Stimulated activated naive CD8-positive, alpha-beta T cell treated with anti-CD3 and anti-CD28 coated beads, Interleukin-15, Interleukin-2, amounts not matched to agents 100 ng/mL and 50 ng/mL, for 24 hours (primary cell): ENCODE measurements at regions not wholly inside any gene's neighbourhood (a gene's known extent, or its start where the extent isn't known, plus 50 kb on each side); places are given as distances from the start of the nearest gene placed in this dataset.
"Not testable (repeated sequence)": the region's sequence is repeated elsewhere in the genome, so short reads cannot be mapped to it uniquely, and the experiment has no call there.

Experiments
- H3K27ac Mint-ChIP-seq: one replicate; pipeline ENCODE4 v1.8.0; 2021; ENCODE audit warnings: mild to moderate bottlenecking, mixed read lengths
- H3K27me3 Mint-ChIP-seq: one replicate; pipeline ENCODE4 v1.8.0; 2021; ENCODE audit warnings: mixed read lengths
- H3K36me3 Mint-ChIP-seq: one replicate; pipeline ENCODE4 v1.8.0; 2021; ENCODE audit warnings: low read depth, mixed read lengths
- H3K4me1 Mint-ChIP-seq: one replicate; pipeline ENCODE4 v1.8.0; 2021; ENCODE audit warnings: low read depth, mixed read lengths
- H3K4me3 Mint-ChIP-seq: one replicate; pipeline ENCODE4 v1.8.0; 2021; ENCODE audit warnings: mild to moderate bottlenecking, mixed read lengths
- H3K9me3 Mint-ChIP-seq: one replicate; pipeline ENCODE4 v1.8.0; 2021; ENCODE audit warnings: mixed read lengths

DNA sequence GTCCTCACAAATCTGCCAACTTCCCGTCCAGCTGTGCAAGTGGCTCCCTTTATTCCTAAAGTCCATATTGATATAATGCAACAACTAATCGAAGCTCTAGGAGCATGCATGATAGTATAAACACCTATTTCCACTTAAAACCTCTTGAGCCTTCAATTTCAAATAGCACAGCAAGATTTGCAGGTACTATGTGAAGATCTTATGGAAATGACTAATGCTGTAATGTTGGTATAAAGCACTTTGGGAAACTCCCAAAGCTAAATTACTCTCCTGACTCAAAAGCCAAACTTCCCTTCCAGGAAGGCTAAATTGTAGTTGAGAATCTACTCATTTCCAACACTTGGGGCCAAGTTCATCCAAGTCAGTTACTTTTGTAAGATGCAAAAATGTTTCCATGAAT, 287.6 kb upstream of the CDH11 start:
- Mint-ChIP-seq H3K36me3 (no peaks in the 10 kb centered on the region), H3K9me3 (no peaks in the 10 kb centered on the region), H3K27ac (no peak overlapping the region), H3K27me3 (no peaks in the 10 kb centered on the region), H3K4me1 (peaks cover 6% of the 10 kb centered on the region), H3K4me3 (no peak overlapping the region)

DNA sequence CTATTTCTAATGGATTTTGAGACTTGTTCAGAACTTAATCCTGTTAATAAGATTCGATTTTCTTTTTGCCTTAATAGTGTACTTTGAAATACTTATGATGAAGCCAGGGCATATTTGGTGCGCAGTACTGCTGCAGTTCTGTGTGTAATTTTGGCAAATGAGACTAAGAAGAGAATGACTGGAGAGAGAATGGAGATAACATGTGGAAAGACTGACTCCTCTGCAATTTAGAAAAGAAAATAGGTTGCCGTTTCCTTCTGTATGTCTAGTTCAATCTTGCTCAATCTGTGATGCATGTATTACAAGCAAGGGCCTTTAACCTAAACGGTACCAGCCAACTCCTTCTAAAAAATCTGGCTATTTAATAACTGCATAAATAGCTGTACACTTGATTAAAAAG, 285.1 kb upstream of the CDH11 start:
- Mint-ChIP-seq H3K36me3 (no peaks in the 10 kb centered on the region), H3K9me3 (peaks cover 4% of the 10 kb centered on the region), H3K4me1 (no peaks in the 10 kb centered on the region), H3K27ac (no peak overlapping the region), H3K27me3 (no peaks in the 10 kb centered on the region), H3K4me3 (no peak overlapping the region)

DNA sequence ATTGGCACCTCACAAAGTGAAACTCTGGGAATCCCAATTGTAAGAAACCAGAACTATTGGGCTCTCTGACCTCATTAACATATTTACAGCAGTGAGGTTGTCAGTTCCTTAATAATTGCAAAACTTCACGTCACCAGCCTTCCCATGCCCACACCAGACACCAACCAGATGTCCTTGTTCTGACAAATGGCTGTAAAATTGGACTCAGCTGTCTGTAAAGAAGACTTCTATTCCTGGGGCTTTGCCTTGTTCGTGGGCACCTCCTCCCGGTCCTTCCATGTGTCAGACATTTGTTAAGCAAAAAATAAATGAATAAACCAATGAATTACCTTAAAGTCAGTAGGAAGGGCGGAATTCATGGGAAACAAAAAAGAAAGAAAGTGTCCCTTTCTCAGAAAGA, 284.3 kb upstream of the CDH11 start:
- Mint-ChIP-seq H3K4me1 (no peaks in the 10 kb centered on the region), H3K27me3 (no peaks in the 10 kb centered on the region), H3K4me3 (no peak overlapping the region), H3K36me3 (no peaks in the 10 kb centered on the region), H3K9me3 (peaks cover 4% of the 10 kb centered on the region), H3K27ac (no peak overlapping the region)

DNA sequence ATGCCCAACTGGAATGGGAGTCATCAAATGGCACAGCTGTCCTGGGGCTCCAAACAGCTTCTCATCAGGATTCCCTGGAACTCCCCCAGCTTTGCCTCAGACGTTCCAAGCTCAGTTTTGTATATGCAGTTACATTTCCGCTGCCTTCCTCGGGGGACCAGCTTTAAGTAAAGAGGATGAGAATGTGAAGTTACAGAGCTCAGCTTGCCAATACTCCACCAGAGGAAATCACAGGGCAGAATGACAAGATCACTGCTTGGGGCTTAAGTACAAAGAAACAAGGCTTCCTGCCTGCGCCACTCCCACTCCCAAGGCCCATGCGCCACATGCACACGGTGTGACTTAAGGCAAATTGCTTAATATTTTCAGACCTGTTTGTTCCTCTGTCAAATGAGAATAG, 272.4 kb upstream of the CDH11 start:
- Mint-ChIP-seq H3K36me3 (no peaks in the 10 kb centered on the region), H3K4me3 (no peak overlapping the region), H3K27ac (no peak overlapping the region), H3K9me3 (no peaks in the 10 kb centered on the region), H3K4me1 (no peaks in the 10 kb centered on the region), H3K27me3 (no peaks in the 10 kb centered on the region)

DNA sequence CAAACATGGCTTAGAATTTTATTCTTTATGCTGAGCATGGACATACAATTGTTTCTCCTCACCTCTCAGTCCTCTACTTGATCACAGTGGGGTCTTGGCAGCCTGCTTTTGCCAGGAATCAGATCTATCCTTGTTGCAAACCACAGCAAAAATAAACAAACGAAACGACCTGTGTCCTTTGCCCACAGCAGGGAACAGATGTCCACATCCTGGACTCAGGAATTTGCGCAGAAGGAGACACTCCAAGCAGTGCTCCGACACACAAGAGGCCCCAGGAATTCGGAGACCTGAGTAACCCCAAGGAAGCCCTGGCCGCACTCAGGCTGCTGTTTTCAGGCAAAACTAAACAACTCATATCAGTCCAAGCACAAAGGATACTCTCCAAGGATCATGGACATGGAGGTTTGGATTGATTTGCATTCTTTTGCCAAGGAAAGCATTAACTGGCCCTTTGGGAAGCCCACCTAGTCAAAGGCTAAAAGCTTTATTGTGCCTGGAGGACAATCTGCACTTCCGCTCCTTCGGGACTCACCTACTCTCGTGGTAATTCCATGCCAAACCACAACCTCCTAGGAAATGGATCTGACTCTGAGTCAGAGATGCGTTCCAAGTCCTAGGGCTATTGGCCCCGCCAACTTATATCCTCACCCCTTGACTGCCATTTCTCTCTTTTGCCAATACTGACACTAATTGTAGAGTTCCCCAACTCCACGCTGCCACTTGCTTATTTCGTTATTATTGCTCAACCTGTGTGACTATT, 271.1 kb upstream of the CDH11 start:
- Mint-ChIP-seq H3K4me3 (no peak overlapping the region), H3K27ac (no peak overlapping the region), H3K27me3 (no peaks in the 10 kb centered on the region), H3K36me3 (no peaks in the 10 kb centered on the region), H3K9me3 (peaks cover 7% of the 10 kb centered on the region), H3K4me1 (no peaks in the 10 kb centered on the region)

DNA sequence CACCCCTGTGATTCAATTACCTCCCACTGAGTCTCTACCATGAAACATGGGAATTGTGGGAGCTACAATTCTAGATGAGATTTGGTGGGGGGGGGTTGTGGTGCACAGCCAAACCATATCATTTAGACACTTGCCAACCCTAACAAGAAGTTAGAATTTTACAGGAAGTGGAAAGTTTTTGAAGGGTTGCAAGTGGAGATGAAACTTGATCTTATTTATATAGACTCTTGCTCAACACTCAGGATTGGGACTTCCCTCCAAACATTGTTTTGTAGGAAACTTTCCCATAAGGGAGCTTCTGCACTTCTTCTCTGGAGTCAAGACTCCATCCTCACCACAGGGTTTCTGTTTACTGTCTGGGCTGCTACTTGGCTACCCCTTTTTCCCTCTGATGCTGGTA, 266.7 kb upstream of the CDH11 start:
- no peak overlapping the region for H3K4me3 Mint-ChIP-seq
- peaks cover 18% of the 10 kb centered on the region for H3K9me3 Mint-ChIP-seq
- no peak overlapping the region for H3K27ac Mint-ChIP-seq
- no peaks in the 10 kb centered on the region for H3K27me3 Mint-ChIP-seq
- H3K36me3 Mint-ChIP-seq: no peaks in the 10 kb centered on the region
- H3K4me1 Mint-ChIP-seq: no peaks in the 10 kb centered on the region

DNA sequence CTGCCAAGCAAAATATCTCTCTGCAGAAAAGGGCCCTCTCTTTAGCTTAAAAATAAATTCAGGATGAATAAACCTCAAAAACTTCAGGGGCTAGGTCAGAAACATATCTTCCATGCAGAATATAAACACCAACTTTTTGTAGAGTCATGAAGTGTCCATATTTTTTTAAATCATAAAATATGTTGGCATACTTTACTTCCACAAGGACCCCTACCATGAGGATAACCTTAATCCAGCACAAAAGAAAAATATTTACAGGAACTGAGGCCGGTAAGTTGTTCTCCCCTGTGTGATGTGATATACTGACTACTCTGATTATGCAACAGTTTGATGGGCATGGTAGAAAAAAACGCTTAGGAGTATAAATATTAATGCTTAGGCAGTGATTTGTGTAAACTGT, 264.8 kb upstream of the CDH11 start:
- Mint-ChIP-seq H3K9me3 (peaks cover 29% of the 10 kb centered on the region), H3K27ac (no peak overlapping the region), H3K4me1 (no peaks in the 10 kb centered on the region), H3K27me3 (no peaks in the 10 kb centered on the region), H3K4me3 (no peak overlapping the region), H3K36me3 (no peaks in the 10 kb centered on the region)

DNA sequence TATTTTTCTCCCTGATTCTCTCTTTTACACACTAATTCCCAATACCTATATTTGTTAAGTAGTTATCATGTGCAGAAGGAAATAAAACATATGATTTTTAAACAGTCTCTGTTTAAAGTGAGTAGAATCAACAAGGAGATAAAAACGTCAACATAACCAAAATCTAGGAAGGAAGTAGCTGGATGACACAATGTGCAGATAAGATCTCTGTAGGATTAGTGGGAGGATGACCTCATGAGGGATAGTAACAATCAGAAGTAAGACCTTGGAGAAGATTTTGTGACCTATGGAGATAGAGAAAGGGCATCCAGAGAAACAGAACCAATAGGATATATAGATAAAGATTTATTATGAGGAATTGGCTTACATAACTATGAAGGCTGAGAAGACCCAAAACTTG, 262.6 kb upstream of the CDH11 start:
- Mint-ChIP-seq H3K9me3 (peaks cover 31% of the 10 kb centered on the region), H3K27me3 (no peaks in the 10 kb centered on the region), H3K4me1 (no peaks in the 10 kb centered on the region), H3K27ac (no peak overlapping the region), H3K4me3 (no peak overlapping the region), H3K36me3 (no peaks in the 10 kb centered on the region)

DNA sequence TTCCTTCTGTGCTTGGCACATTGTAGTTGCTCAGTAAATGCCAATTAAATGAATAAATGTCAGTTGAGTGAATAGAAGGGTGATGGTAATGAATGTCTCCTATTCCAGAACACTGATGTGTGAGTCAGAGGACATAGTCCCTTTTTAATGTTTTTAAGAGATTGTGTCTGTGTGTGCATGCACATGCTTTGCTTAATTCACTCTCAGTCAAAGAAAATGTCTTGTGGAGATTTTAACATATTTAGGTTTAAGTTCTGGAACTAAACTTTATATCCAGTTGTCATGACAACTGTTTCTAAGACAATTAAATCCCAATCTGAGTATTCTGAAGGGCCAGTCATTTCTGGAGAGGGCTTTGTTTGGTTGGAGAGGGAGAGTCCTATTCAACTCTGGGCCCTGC, 255.3 kb upstream of the CDH11 start:
- Mint-ChIP-seq H3K4me3 (no peak overlapping the region), H3K4me1 (no peaks in the 10 kb centered on the region), H3K9me3 (peaks cover 7% of the 10 kb centered on the region), H3K27ac (no peak overlapping the region), H3K27me3 (no peaks in the 10 kb centered on the region), H3K36me3 (no peaks in the 10 kb centered on the region)

DNA sequence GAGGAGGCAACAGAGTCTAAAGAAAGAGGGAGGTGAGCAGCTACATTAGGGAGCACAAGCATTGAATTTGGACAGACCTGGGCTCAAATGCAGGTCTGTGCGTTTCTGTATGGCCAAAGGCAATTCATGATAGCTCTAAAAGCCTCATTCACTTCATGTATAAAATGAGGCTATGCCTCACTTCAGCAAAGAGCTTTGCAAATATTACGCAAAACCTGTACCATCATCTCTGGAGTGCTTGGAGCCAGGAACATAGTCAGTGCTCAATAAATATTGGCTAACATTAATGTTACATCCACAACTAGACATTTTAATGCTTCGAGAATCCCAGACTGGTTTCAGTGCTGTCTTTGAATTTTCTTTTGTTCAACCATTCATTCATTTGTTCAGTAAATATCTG, 254.7 kb upstream of the CDH11 start:
- Mint-ChIP-seq H3K27ac (no peak overlapping the region), H3K4me3 (no peak overlapping the region), H3K4me1 (no peaks in the 10 kb centered on the region), H3K27me3 (no peaks in the 10 kb centered on the region), H3K9me3 (peaks cover 1% of the 10 kb centered on the region), H3K36me3 (no peaks in the 10 kb centered on the region)

DNA sequence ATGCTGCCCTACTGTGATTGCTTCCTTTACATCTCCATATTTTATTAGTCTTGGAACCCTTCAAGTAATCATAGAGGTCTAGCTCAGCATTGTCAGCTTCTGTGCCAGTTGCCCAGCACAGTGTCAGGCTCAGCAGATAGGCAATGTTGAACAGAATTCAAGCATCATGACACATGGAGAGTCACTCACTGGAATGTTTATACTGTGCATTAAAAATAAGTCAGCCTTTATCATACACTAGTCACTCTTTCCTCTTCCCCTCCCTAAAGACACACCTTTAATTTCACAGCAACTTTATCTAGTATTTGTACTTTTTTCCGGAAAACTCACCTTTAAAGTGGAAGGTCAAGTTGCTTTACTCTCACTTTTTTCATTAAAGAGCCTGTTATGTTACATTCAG, 253.8 kb upstream of the CDH11 start:
- no peaks in the 10 kb centered on the region for H3K9me3 Mint-ChIP-seq
- no peaks in the 10 kb centered on the region for H3K27me3 Mint-ChIP-seq
- no peak overlapping the region for H3K4me3 Mint-ChIP-seq
- no peak overlapping the region for H3K27ac Mint-ChIP-seq
- no peaks in the 10 kb centered on the region for H3K4me1 Mint-ChIP-seq
- H3K36me3 Mint-ChIP-seq: no peaks in the 10 kb centered on the region

DNA sequence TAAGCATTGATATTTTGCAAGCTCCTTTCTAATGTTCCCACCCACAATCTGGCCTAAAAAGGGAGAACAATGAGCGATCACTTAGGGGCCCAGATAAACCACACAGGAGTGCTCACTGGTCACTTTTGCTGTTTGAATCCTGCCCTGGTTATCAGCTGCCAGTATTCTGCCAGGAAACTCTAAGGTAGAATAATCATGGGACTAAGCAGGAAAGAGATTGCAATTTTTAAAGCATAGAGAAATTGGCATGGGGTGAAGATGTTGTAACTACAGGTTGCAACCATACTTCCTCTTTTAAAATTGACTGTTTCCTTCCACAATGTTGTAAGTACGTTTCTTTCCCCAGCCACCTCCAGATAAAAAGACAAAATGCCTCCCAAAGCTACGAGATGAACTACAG, 251.2 kb upstream of the CDH11 start:
- Mint-ChIP-seq H3K4me3 (no peak overlapping the region), H3K27ac (no peak overlapping the region), H3K9me3 (peaks cover 4% of the 10 kb centered on the region), H3K4me1 (no peaks in the 10 kb centered on the region), H3K36me3 (no peaks in the 10 kb centered on the region), H3K27me3 (no peaks in the 10 kb centered on the region)

DNA sequence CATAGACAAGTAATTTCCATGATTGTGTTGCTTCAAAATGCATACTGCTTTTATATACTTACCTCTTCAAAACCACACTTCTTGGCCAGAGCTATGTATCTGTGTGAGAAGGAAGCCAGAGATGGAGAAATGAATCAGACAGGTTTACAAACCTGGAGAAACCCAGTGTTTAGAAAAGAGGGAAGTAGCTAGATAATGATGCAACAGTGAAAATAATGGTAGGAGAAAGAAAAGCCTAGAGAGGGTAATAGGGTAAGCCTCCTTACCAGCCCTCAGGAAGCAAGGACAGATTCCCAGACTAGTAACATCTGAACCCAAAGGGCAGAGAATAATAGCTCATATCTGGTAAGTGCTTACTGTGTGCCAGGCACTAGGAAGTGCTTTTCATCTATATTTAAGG, 250.3 kb upstream of the CDH11 start:
- H3K9me3 Mint-ChIP-seq: peaks cover 4% of the 10 kb centered on the region
- no peak overlapping the region for H3K27ac Mint-ChIP-seq
- no peaks in the 10 kb centered on the region for H3K36me3 Mint-ChIP-seq
- H3K4me3 Mint-ChIP-seq: no peak overlapping the region
- H3K27me3 Mint-ChIP-seq: no peaks in the 10 kb centered on the region
- no peaks in the 10 kb centered on the region for H3K4me1 Mint-ChIP-seq

DNA sequence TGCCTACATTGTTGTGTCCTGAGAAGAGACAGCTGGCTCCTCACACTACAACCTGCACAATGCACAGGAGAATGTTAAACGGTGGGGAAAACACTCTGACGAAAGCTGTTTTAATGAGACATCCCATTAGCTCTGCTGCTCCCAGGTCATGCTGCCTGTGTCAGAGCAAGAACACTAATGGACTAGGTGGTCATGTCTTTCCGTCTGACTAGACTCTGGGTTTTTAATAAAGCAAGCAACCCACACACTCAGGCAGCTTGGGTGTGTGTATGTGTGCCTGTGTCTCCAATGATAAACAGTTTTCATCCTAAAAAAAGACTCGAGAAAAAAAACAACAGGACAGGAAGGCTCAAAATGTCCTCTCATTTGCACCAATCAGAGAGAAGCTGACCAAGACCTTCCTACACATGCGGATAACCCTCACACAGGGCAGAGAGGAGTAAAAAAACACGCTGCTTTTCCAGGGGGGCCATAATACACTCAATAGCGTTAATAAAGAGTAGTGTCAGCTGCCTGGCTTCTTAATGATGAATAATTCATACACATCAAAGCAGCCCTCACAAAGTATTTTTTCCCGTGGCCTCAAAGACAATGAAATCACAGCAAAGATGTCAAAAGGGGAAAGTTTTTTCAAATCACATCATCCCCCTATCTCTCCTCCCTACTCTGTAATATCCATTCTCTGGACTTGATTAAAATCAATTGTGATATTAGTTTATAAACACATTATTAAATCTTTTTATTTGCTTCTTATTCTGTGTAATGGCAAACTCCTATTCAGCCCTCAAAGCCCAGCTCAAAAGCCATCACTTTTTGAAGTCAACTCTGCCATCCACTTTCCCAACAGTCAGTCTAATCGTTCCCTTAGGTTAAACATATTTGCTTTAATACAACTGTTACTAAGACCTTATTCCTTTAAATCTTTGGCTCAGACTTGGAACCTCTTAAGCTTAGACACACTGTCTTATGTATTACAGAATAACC, 244.2 kb upstream of the CDH11 start:
- H3K27me3 Mint-ChIP-seq: no peaks in the 10 kb centered on the region
- H3K4me1 Mint-ChIP-seq: no peaks in the 10 kb centered on the region
- no peaks in the 10 kb centered on the region for H3K36me3 Mint-ChIP-seq
- H3K9me3 Mint-ChIP-seq: peaks cover 16% of the 10 kb centered on the region
- no peak overlapping the region for H3K27ac Mint-ChIP-seq
- no peak overlapping the region for H3K4me3 Mint-ChIP-seq

DNA sequence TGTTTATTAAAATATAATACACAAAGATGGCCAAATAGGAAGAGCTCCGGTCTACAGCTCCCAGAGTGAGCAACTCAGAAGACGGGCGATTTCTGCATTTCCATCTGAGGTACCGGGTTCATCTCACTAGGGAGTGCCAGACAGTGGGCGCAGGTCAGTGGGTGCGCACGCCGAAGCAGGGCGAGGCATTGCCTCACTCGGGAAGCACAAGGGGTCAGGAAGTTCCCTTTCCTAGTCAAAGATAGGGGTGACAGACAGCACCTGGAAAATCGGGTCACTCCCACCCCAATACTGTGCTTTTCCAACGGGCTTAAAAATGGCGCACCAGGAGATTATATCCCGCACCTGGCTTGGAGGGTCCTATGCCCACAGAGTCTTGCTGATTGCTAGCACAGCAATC, 234.9 kb upstream of the CDH11 start:
- not testable (repeated sequence) for H3K27me3 Mint-ChIP-seq, H3K9me3 Mint-ChIP-seq, H3K4me1 Mint-ChIP-seq, H3K27ac Mint-ChIP-seq, H3K4me3 Mint-ChIP-seq, H3K36me3 Mint-ChIP-seq
